Peyer's patch (tissue), 4 donors: ENCODE measurements at regions not wholly inside any gene's neighbourhood (a gene's known extent, or its start where the extent isn't known, plus 50 kb on each side); places are given as distances from the start of the nearest gene placed in this dataset.

Experiments used
- DNase-seq, 3 donors: peaks; one replicate each; pipeline ENCODE4 v3.0.0-alpha.2; 2017 to 2019
- H3K27ac ChIP-seq, 4 donors: fragments of 200-600 bp; sonication (generic); one replicate each; pipeline ENCODE4 v1.5.1; 2016 to 2019
- H3K27me3 ChIP-seq, 2 donors: fragments of 200-600 bp; sonication (generic); one replicate each; pipeline ENCODE4 v1.5.1; 2019
- H3K36me3 ChIP-seq, 3 donors: fragments of 200-600 bp; sonication (generic); one replicate each; pipeline ENCODE4 v1.5.1; 2016 to 2019
- H3K4me1 ChIP-seq, 4 donors: fragments of 200-600 bp; sonication (generic); one replicate each; pipeline ENCODE4 v1.5.1; 2016 to 2019
- H3K4me3 ChIP-seq, 4 donors: fragments of 200-600 bp; sonication (generic); 1 replicate in 3 of 4; 2 replicates in 1 of 4; pipeline ENCODE4 v1.5.1; 2016 to 2019; ENCODE audit warnings: mild to moderate bottlenecking in 1 of 4
- H3K9me3 ChIP-seq, 4 donors: fragments of 200-600 bp; sonication (generic); one replicate each; pipeline ENCODE4 v1.5.1; 2016 to 2019; ENCODE audit warnings: mild to moderate bottlenecking in 1 of 4
- POLR2A ChIP-seq, 2 donors: fragments of 450-650 bp; IDR thresholded peaks; one replicate each; pipeline ENCODE4 v1.5.1; 2017; ENCODE audit warnings: antibody characterized with exemption in 2 of 2, mild to moderate bottlenecking in 2 of 2, moderate library complexity in 2 of 2
- TF ChIP-seq, protein P1 (sequence below), 6 experiments: fragments of 450-650 bp in 4 of 6; fragments of 200-600 bp in 2 of 6; sonication (generic) in 1 of 6; IDR thresholded peaks; one replicate each; pipeline ENCODE4 v1.5.1; 2017 to 2019; ENCODE audit warnings: antibody characterized with exemption in 6 of 6, mild to moderate bottlenecking in 3 of 6, moderate library complexity in 1 of 6

DNA sequence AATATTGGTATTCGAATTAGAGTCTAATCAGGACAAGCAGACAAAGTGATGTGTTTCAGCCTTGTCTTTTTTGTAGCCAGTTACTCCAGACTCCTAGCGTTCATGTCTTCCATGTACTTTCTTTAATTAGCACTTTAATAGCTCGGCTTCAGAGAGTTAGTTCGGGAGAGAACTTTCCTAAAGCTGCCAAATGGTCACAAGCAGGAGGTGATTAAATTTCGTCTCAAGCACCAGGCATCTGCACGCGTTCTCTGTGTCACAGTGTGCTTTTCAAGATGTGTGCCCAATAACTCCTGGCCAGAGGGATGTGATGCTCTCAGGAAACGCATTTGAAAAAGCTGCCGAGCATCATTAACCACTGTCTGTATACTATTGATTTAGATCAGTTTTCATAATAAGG is 790.8 kb downstream of the SOCS6 start:
- TF ChIP-seq, protein P1, sequence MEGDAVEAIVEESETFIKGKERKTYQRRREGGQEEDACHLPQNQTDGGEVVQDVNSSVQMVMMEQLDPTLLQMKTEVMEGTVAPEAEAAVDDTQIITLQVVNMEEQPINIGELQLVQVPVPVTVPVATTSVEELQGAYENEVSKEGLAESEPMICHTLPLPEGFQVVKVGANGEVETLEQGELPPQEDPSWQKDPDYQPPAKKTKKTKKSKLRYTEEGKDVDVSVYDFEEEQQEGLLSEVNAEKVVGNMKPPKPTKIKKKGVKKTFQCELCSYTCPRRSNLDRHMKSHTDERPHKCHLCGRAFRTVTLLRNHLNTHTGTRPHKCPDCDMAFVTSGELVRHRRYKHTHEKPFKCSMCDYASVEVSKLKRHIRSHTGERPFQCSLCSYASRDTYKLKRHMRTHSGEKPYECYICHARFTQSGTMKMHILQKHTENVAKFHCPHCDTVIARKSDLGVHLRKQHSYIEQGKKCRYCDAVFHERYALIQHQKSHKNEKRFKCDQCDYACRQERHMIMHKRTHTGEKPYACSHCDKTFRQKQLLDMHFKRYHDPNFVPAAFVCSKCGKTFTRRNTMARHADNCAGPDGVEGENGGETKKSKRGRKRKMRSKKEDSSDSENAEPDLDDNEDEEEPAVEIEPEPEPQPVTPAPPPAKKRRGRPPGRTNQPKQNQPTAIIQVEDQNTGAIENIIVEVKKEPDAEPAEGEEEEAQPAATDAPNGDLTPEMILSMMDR (IDR thresholded peaks at IDR 0.05): no peak
- TF ChIP-seq POLR2A (IDR thresholded peaks at IDR 0.05): no peak
- H3K9me3 ChIP-seq: no peaks in the 10 kb centered on the region
- H3K4me1 ChIP-seq: no peaks in the 10 kb centered on the region
- H3K4me3 ChIP-seq: no peak overlapping the region
- no peaks in the 10 kb centered on the region for H3K27me3 ChIP-seq
- no peak overlapping the region for H3K27ac ChIP-seq
- DNase-seq: no peak
- H3K36me3 ChIP-seq: no peaks in the 10 kb centered on the region

DNA sequence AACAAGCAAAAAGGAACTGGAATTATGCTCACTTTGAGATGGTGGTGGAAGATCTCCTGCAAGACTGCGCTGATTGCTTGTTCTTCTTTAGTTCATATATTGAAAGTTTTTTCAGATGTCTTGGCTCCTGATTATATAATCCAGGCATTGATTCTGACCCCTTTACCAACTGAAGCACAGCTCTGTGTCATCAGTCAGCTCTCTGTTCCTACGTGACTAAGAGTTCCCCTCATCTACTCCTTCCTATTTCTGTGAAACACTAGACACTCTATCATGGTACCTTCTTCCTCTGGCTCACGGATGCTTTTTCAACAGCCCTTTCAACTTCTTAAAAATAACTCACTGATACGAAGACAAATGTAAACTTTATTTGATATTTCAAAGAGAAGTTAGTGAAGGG is 788.6 kb downstream of the SOCS6 start:
- no peaks in the 10 kb centered on the region for H3K9me3 ChIP-seq
- no peak for DNase-seq
- TF ChIP-seq POLR2A (IDR thresholded peaks at IDR 0.05): no peak
- TF ChIP-seq, protein P1 (IDR thresholded peaks at IDR 0.05): no peak

DNA sequence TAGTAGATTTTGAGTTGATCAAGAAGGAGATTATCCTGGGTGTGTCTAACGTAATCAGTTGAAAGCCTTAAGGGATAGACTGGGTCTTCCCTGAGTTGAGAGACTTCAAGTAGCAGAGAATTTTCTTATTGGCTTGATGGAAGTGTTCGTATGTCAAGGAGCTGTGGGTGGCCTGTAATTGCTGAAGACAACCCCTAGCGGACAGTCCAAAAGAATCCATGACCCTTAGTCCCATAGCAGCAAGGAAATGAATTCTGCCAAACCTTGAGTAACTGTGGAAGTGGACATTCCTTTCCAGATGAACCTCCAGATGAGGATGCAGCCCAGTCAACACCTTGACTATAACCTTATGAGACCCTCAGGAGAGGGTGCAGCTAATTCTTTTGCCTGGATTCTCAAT is 786.3 kb downstream of the SOCS6 start:
- Histone ChIP-seq H3K27me3 (no peaks in the 10 kb centered on the region), H3K27ac (no peak overlapping the region), H3K36me3 (no peaks in the 10 kb centered on the region), H3K9me3 (no peaks in the 10 kb centered on the region), H3K4me1 (no peaks in the 10 kb centered on the region), H3K4me3 (no peak overlapping the region)
- TF ChIP-seq POLR2A (IDR thresholded peaks at IDR 0.05): no peak
- TF ChIP-seq, protein P1 (IDR thresholded peaks at IDR 0.05): no peak
- DNase-seq: no peak

More for the DNA sequence above, 788.6 kb downstream of the SOCS6 start:
- Histone ChIP-seq H3K36me3 (no peaks in the 10 kb centered on the region), H3K27me3 (no peaks in the 10 kb centered on the region), H3K27ac (no peak overlapping the region), H3K4me3 (no peak overlapping the region), H3K4me1 (no peaks in the 10 kb centered on the region)

DNA sequence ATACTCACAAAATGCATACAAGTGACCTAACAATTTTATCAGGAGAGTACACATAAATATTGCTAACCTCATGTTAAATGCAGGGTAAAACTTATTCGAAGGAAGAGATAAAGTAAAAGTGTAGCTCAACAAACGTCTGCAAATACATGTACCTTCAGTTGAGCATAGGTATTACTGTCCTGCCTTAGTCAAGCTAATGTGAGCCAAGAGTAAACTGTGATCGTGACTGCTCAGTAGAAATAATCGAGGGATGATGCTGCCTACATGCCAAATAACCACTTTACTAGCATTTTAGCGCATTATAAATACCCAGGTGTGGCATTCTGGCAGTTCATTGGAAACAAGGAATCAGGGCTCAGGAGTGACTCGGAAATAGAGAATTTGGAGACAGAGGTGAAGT is 779.5 kb downstream of the SOCS6 start:
- no peak for DNase-seq
- Histone ChIP-seq H3K27ac (no peak overlapping the region), H3K36me3 (no peaks in the 10 kb centered on the region), H3K4me3 (no peak overlapping the region), H3K4me1 (no peaks in the 10 kb centered on the region), H3K27me3 (no peaks in the 10 kb centered on the region), H3K9me3 (no peaks in the 10 kb centered on the region)
- no peak for TF ChIP-seq POLR2A (IDR thresholded peaks at IDR 0.05)
- TF ChIP-seq, protein P1 (IDR thresholded peaks at IDR 0.05): no peak

DNA sequence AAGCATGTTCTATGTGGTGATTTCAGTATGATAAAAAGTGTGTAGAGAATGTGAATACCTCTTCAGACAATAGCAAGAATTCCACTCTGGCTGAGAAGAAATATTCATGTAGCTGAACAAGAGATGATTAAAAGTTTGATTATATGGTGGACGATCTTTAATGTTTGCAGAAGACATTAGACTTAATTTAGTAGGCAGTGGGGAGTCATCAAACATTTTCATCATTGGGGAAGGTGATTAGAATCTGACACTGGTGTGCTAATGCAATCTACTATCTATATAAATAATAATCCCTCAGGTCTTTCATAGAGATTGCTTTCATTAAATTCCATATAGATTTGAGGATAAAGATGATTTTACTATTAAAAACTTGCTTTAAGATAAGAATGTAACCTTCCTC is 761.0 kb downstream of the SOCS6 start:
- H3K9me3 ChIP-seq: no peaks in the 10 kb centered on the region
- no peaks in the 10 kb centered on the region for H3K36me3 ChIP-seq
- H3K4me1 ChIP-seq: no peaks in the 10 kb centered on the region
- no peak overlapping the region for H3K4me3 ChIP-seq
- DNase-seq: no peak
- H3K27ac ChIP-seq: no peak overlapping the region
- no peaks in the 10 kb centered on the region for H3K27me3 ChIP-seq
- TF ChIP-seq, protein P1 (IDR thresholded peaks at IDR 0.05): no peak
- TF ChIP-seq POLR2A (IDR thresholded peaks at IDR 0.05): no peak

DNA sequence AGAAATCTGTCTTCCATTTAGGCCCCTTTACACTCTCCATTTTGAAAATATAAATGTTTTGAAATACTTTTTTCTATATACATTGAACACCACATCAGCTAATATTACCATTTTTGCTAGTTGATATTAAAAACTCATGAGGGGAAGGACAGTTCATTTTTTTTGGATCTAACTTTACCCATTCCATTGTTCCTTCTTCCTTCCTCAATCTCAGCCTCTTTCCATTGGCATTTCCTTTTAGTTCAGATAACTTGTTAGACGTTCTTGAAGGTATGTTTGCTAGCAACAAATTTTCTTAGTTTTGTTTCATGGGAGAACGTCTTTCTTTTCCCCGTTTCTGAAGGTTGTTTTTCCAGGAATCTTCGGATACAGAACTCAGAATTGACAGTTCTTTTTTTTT is 759.0 kb downstream of the SOCS6 start:
- Histone ChIP-seq H3K27ac (no peak overlapping the region), H3K9me3 (no peaks in the 10 kb centered on the region), H3K27me3 (no peaks in the 10 kb centered on the region), H3K36me3 (no peaks in the 10 kb centered on the region), H3K4me3 (no peak overlapping the region), H3K4me1 (no peaks in the 10 kb centered on the region)
- TF ChIP-seq POLR2A (IDR thresholded peaks at IDR 0.05): no peak
- TF ChIP-seq, protein P1 (IDR thresholded peaks at IDR 0.05): no peak
- no peak for DNase-seq
